KMS-11 (cell line): ENCODE measurements at regions not wholly inside any gene's neighbourhood (a gene's known extent, or its start where the extent isn't known, plus 50 kb on each side); places are given as distances from the start of the nearest gene placed in this dataset.

ENCODE experiments used
- H2AFZ ChIP-seq: fragments of 200-600 bp; sonication (generic); 2 replicates; pipeline ENCODE4 v1.6.1; 2016; ENCODE audit warnings: antibody characterized with exemption, mixed run types, low read depth
- H3K27ac ChIP-seq: fragments of 200-600 bp; sonication (generic); 2 replicates; pipeline ENCODE4 v1.6.1; 2016; ENCODE audit warnings: mild to moderate bottlenecking, mixed run types
- H3K27me3 ChIP-seq: fragments of 200-600 bp; sonication (generic); 2 replicates; pipeline ENCODE4 v1.6.1; 2017; ENCODE audit warnings: mild to moderate bottlenecking, low read depth, mixed run types, moderate library complexity; ENCODE audit not compliant: insufficient read depth
- H3K36me3 ChIP-seq: fragments of 200-600 bp; sonication (generic); 2 replicates; pipeline ENCODE4 v1.6.1; 2017; ENCODE audit warnings: mild to moderate bottlenecking, mixed run types; ENCODE audit not compliant: insufficient read depth
- H3K4me1 ChIP-seq: fragments of 200-600 bp; sonication (generic); 2 replicates; pipeline ENCODE4 v1.6.1; 2016; ENCODE audit warnings: mild to moderate bottlenecking, low read depth, mixed run types; ENCODE audit not compliant: poor library complexity, severe bottlenecking
- H3K4me2 ChIP-seq: fragments of 200-600 bp; sonication (generic); 2 replicates; pipeline ENCODE4 v1.7.0; 2016; ENCODE audit warnings: mild to moderate bottlenecking, mixed run types
- H3K4me3 ChIP-seq: fragments of 200-600 bp; sonication (generic); IDR thresholded peaks from 2 replicates; pipeline ENCODE4 v1.6.1; 2017; ENCODE audit warnings: low read depth, low read length, mixed read lengths; ENCODE audit not compliant: insufficient read depth
- H3K79me2 ChIP-seq: fragments of 200-600 bp; sonication (generic); 2 replicates; pipeline ENCODE4 v1.6.1; 2016; ENCODE audit warnings: low read depth, mixed run types; ENCODE audit not compliant: insufficient read depth
- H3K9ac ChIP-seq: fragments of 200-600 bp; sonication (generic); 2 replicates; pipeline ENCODE4 v1.6.1; 2016; ENCODE audit warnings: mild to moderate bottlenecking, mixed run types
- H4K20me1 ChIP-seq: fragments of 200-600 bp; sonication (generic); 2 replicates; pipeline ENCODE4 v1.6.1; 2016; ENCODE audit warnings: mild to moderate bottlenecking, mixed run types; ENCODE audit not compliant: insufficient read depth
- CTCF ChIP-seq: fragments of 200-600 bp; sonication (generic); conservative IDR thresholded peaks from 2 replicates; pipeline ENCODE4 v1.6.1; 2017; ENCODE audit warnings: low read depth, mild to moderate bottlenecking, antibody characterized with exemption, low read length, moderate library complexity, mixed read lengths

DNA sequence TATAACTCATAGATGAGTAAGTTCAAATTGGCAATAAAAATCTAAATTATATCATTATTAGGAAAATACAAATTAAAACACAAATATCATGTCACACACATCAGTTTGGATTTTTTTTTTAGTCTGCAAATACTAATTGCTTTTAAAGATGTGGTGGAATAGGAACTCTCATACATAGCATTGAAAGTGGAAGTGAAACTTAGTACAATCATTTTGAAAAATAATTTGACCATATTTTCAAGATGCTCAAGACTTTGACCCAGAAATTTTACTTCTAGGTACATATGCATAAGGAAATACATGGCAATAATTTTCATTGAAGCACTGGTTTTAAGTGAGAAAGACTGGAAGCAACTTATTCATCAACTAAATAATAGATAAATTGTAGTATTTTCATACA lies 147.5 kb upstream of the SMIM31 start:
- H2AFZ ChIP-seq: no peak overlapping the region
- no peak overlapping the region for H3K9ac ChIP-seq
- no peaks in the 10 kb centered on the region for H3K36me3 ChIP-seq
- no peak overlapping the region for H3K27ac ChIP-seq
- no peaks in the 10 kb centered on the region for H4K20me1 ChIP-seq
- peaks cover 17% of the 10 kb centered on the region for H3K4me1 ChIP-seq
- no peak overlapping the region for H3K4me3 ChIP-seq
- no peaks in the 10 kb centered on the region for H3K79me2 ChIP-seq
- peak overlapping the region; percentile 27 for H3K4me2 ChIP-seq
- no peak for TF ChIP-seq CTCF
- H3K27me3 ChIP-seq: no peaks in the 10 kb centered on the region

GRCh38 chr4:164613256-164613655 lies 140.7 kb upstream of the SMIM31 start:
- no peaks in the 10 kb centered on the region for H3K27me3 ChIP-seq
- H3K9ac ChIP-seq: no peak overlapping the region
- H3K4me2 ChIP-seq: no peak overlapping the region
- H3K4me3 ChIP-seq: no peak overlapping the region
- no peak overlapping the region for H3K27ac ChIP-seq
- no peaks in the 10 kb centered on the region for H3K4me1 ChIP-seq
- no peak overlapping the region for H2AFZ ChIP-seq
- no peaks in the 10 kb centered on the region for H3K79me2 ChIP-seq
- H4K20me1 ChIP-seq: no peaks in the 10 kb centered on the region
- no peak for TF ChIP-seq CTCF
- no peaks in the 10 kb centered on the region for H3K36me3 ChIP-seq

- no peak for TF ChIP-seq CTCF
- no peaks in the 10 kb centered on the region for H3K36me3 ChIP-seq
- H3K9ac ChIP-seq: no peak overlapping the region
- H3K27ac ChIP-seq: no peak overlapping the region
- no peaks in the 10 kb centered on the region for H3K4me1 ChIP-seq
- no peaks in the 10 kb centered on the region for H3K27me3 ChIP-seq
- no peaks in the 10 kb centered on the region for H4K20me1 ChIP-seq
- no peak overlapping the region for H3K4me3 ChIP-seq
- H3K79me2 ChIP-seq: no peaks in the 10 kb centered on the region
- H2AFZ ChIP-seq: no peak overlapping the region
- H3K4me2 ChIP-seq: no peak overlapping the region
These were observed 140.1 kb upstream of the SMIM31 start for GRCh38 chr4:164613792-164614191.

DNA sequence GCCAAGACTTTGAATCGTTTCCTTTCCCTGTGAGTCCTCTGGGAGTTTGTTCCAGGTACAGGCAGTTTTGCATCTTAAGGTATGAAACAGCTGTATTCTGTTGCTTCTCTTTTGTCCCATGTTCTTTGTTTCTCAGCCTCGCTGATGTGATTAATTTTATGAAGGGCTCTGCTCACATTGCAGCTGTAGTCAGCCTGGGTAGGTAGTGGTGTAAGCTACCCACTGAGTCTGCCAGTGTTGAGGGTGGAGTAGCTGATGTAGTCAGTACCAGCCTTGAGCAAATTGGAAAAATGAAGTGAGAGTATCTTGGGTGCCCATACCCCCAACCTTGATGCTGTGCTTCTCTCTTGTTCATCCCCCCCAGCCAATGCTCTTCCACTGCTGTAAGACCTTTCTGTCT lies 139.6 kb upstream of the SMIM31 start:
- Histone ChIP-seq H3K27me3 (no peaks in the 10 kb centered on the region), H3K36me3 (no peaks in the 10 kb centered on the region), H3K27ac (no peak overlapping the region), H3K4me3 (no peak overlapping the region), H2AFZ (no peak overlapping the region), H4K20me1 (no peaks in the 10 kb centered on the region), H3K9ac (no peak overlapping the region), H3K79me2 (no peaks in the 10 kb centered on the region), H3K4me2 (no peak overlapping the region), H3K4me1 (no peaks in the 10 kb centered on the region)
- no peak for TF ChIP-seq CTCF

DNA sequence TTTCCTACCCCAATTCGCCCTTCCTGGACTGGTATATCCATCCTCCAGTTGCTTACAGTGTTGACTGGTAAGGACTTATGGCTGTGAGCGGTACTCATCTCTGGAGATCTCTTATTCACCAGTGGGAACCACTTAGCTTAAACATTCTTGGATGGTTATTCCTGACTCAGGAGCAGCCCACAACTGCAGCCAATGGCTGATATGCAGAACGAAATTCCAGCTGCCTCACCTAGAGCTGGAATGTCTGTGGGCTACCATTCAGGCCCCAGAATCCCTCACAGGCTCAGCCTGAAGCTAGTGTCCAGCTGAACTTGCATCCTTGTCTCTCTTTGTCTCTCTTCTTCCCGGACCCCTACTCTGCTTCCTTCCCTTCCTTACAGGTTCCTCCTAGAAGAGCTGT lies 138.9 kb upstream of the SMIM31 start:
- no peak overlapping the region for H2AFZ ChIP-seq
- H4K20me1 ChIP-seq: no peaks in the 10 kb centered on the region
- H3K4me1 ChIP-seq: no peaks in the 10 kb centered on the region
- no peaks in the 10 kb centered on the region for H3K36me3 ChIP-seq
- no peak overlapping the region for H3K27ac ChIP-seq
- no peaks in the 10 kb centered on the region for H3K79me2 ChIP-seq
- H3K4me2 ChIP-seq: no peak overlapping the region
- no peak overlapping the region for H3K9ac ChIP-seq
- no peak overlapping the region for H3K4me3 ChIP-seq
- H3K27me3 ChIP-seq: no peaks in the 10 kb centered on the region
- no peak for TF ChIP-seq CTCF
